ENCODE measurements at regions not wholly inside any gene's neighbourhood (a gene's known extent, or its start where the extent isn't known, plus 50 kb on each side); places are given as distances from the start of the nearest gene placed in this dataset.

GRCh38 chr10:36170142-36170719, 528.1 kb upstream of the FZD8 start:
- POLR2A ChIA-PET, result no interaction called here
- no peak overlapping the region for H3K27ac ChIP-seq (ENCODE audit: low read depth, low read length)
- no peak for TF ChIP-seq CTCF (IDR thresholded peaks at IDR 0.05; ENCODE audit: low read depth, low read length)
- no peaks in the 10 kb centered on the region for H3K27me3 ChIP-seq (ENCODE audit: control insufficient read depth, insufficient read depth, low read length)
- H3K9me3 ChIP-seq (ENCODE audit: control insufficient read depth, insufficient read depth, low read length), result no peaks in the 10 kb centered on the region
- no peak for DNase-seq (ENCODE audit: low read depth, low spot score)
- no peak overlapping the region for H3K4me3 ChIP-seq (ENCODE audit: low read depth, low read length)
- CTCF ChIA-PET, result no interaction called here

- no peaks in the 10 kb centered on the region for H3K9me3 ChIP-seq (ENCODE audit: control insufficient read depth, insufficient read depth, low read length)
- CTCF ChIA-PET, result no interaction called here
Measured at GRCh38 chr10:36168777-36169176, 526.7 kb upstream of the FZD8 start.

GRCh38 chr10:36164556-36165504, 522.7 kb upstream of the FZD8 start:
- Histone ChIP-seq H3K4me3 (ENCODE audit: low read depth, low read length) (no peak overlapping the region), H3K27me3 (ENCODE audit: control insufficient read depth, insufficient read depth, low read length) (no peaks in the 10 kb centered on the region), H3K27ac (ENCODE audit: low read depth, low read length) (no peak overlapping the region), H3K9me3 (ENCODE audit: control insufficient read depth, insufficient read depth, low read length) (no peaks in the 10 kb centered on the region)
- TF ChIP-seq CTCF (IDR thresholded peaks at IDR 0.05; ENCODE audit: low read depth, low read length), result no peak
- POLR2A ChIA-PET, result no interaction called here
- CTCF ChIA-PET, result no interaction called here
- no peak for DNase-seq (ENCODE audit: low read depth, low spot score)

More at GRCh38 chr10:36168777-36169176, 526.7 kb upstream of the FZD8 start:
- TF ChIP-seq CTCF (IDR thresholded peaks at IDR 0.05; ENCODE audit: low read depth, low read length), result no peak
- Histone ChIP-seq H3K27ac (ENCODE audit: low read depth, low read length) (no peak overlapping the region), H3K4me3 (ENCODE audit: low read depth, low read length) (no peak overlapping the region), H3K27me3 (ENCODE audit: control insufficient read depth, insufficient read depth, low read length) (no peaks in the 10 kb centered on the region)
- POLR2A ChIA-PET, result no interaction called here
- DNase-seq (ENCODE audit: low read depth, low spot score), result no peak

GRCh38 chr10:36163827-36164226, 521.7 kb upstream of the FZD8 start:
- no peak for TF ChIP-seq CTCF (IDR thresholded peaks at IDR 0.05; ENCODE audit: low read depth, low read length)
- Histone ChIP-seq H3K27ac (ENCODE audit: low read depth, low read length) (no peak overlapping the region), H3K9me3 (ENCODE audit: control insufficient read depth, insufficient read depth, low read length) (no peaks in the 10 kb centered on the region), H3K4me3 (ENCODE audit: low read depth, low read length) (no peak overlapping the region), H3K27me3 (ENCODE audit: control insufficient read depth, insufficient read depth, low read length) (no peaks in the 10 kb centered on the region)
- DNase-seq (ENCODE audit: low read depth, low spot score), result no peak
- ChIA-PET CTCF (no interaction called here), POLR2A (no interaction called here)

GRCh38 chr10:36157486-36157885, 515.4 kb upstream of the FZD8 start:
- CTCF ChIA-PET, result no interaction called here
- DNase-seq (ENCODE audit: low read depth, low spot score), result no peak
- Histone ChIP-seq H3K27me3 (ENCODE audit: control insufficient read depth, insufficient read depth, low read length) (no peaks in the 10 kb centered on the region), H3K9me3 (ENCODE audit: control insufficient read depth, insufficient read depth, low read length) (no peaks in the 10 kb centered on the region), H3K4me3 (ENCODE audit: low read depth, low read length) (no peak overlapping the region), H3K27ac (ENCODE audit: low read depth, low read length) (no peak overlapping the region)
- POLR2A ChIA-PET, result no interaction called here
- no peak for TF ChIP-seq CTCF (IDR thresholded peaks at IDR 0.05; ENCODE audit: low read depth, low read length)
